NCI-H1092 treated with DMSO at 0.1 percent for 48 hours (cell line): ENCODE measurements at regions not wholly inside any gene's neighbourhood (a gene's known extent, or its start where the extent isn't known, plus 50 kb on each side); places are given as distances from the start of the nearest gene placed in this dataset.
"Not testable (repeated sequence)": the region's sequence is repeated elsewhere in the genome, so short reads cannot be mapped to it uniquely, and the experiment has no call there.

Experiments
- DNase-seq: peaks from one replicate; lab custom pipeline; 2025; lab: John Stamatoyannopoulos, UW

GRCh38 chr5:108531367-108532128 is 149.7 kb upstream of the FBXL17 start:
- no peak for DNase-seq

GRCh38 chr5:108530706-108531105 is 148.8 kb upstream of the FBXL17 start:
- no peak for DNase-seq

- no peak for DNase-seq
These were observed 147.5 kb upstream of the FBXL17 start for GRCh38 chr5:108529381-108529780.

- DNase-seq, result no peak
These were observed 146.8 kb upstream of the FBXL17 start for GRCh38 chr5:108528655-108529054.

- DNase-seq, result no peak
These were observed 142.7 kb upstream of the FBXL17 start for GRCh38 chr5:108524564-108524963.

DNA sequence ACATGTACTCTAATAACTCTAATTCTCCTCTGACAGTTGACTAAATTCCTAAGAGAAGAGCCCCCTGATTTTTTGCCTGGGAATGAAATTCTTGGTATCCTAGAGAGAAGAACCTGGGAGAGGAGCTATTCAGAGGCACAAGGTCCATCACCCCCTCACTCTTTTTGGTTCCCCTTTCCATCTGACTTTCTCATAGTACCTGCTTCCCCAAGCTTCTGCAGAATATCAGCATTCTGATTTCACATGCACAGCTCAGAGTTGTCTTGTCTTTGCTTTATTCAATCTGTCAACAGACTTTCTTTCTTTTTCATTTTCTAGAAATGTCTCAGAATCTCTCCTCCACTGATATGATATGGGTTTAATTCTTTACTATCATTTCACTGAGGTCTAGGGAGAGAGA is 141.5 kb upstream of the FBXL17 start:
- DNase-seq, result no peak

- peak; percentile 25 for DNase-seq
These were observed 140.1 kb upstream of the FBXL17 start for GRCh38 chr5:108521841-108522506.

GRCh38 chr5:108521011-108521700 is 139.3 kb upstream of the FBXL17 start:
- no peak for DNase-seq

GRCh38 chr5:108516785-108517184 is 134.9 kb upstream of the FBXL17 start:
- no peak for DNase-seq

DNA sequence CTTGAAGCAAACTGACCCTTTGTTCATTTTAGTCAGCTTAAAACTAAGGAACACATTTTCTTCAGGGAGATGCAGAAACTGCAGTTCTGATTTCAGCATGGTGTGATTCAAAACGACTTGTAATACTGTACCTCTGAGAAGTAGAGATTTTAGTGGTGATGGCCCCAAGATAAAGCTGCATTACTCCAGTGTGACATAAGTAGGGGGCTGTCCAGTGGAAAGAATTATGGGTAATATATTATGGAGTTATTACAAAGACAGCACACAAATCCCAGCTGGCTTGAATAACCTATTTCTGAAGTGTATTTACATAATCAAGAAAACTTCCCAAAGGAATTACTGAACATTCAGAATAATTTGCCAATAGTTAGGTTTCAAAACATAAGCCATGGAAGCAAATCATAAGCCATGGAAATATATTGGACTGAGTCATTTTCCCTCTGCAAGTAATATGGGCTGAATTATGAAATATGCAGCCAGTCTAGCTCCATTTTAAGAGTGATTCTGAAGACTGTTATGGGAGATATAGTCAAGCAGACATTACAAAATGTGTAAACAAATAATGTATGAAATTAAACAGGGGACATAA is 133.7 kb upstream of the FBXL17 start:
- no peak for DNase-seq

- DNase-seq, result no peak
These were observed 127.1 kb upstream of the FBXL17 start for GRCh38 chr5:108508979-108509378.

DNA sequence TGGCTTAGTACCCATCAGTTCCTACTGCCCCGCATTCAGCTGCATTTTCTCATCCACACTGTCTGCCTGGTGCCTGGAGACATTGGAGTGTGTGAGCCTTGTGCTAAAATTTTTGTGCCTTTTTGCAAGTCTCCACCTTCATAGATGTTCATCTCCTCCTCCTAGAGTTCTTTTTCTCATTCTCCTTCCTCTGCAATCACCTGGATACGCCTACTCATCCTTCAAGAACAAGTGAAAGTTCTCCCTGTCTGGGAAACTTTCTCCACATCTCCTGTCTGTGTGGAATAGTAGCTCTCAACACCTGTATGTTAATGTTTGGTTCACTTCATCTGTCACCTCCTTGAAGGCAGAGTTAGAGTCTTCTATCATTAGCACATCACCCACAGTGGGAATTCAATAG is 125.7 kb upstream of the FBXL17 start:
- DNase-seq, result no peak

GRCh38 chr5:108505608-108506007 is 123.7 kb upstream of the FBXL17 start:
- DNase-seq, result no peak

GRCh38 chr5:108504974-108505373 is 123.1 kb upstream of the FBXL17 start:
- no peak for DNase-seq

- no peak for DNase-seq
These were observed 122.1 kb upstream of the FBXL17 start for GRCh38 chr5:108503986-108504385.

GRCh38 chr5:108495615-108496014 is 113.7 kb upstream of the FBXL17 start:
- not testable (repeated sequence) for DNase-seq

DNA sequence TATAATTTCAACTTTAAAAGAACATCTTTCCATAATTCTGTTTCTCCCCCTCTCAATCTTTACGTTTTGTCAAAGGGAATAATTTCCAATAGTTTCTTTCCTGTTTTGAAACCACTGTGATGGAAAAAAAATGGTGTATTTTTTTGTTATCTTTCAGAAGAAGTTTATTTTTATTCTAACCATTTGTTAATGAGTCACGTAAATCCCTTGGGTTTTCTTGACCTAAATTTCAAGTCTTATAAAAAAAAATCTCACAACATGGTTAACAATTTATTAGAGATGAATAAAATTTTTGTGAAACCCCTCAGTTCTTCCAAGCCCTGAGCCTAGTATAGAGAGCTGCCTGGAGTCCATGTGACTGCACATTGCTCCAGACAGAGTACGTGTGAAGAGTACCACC is 106.1 kb upstream of the FBXL17 start:
- no peak for DNase-seq

DNA sequence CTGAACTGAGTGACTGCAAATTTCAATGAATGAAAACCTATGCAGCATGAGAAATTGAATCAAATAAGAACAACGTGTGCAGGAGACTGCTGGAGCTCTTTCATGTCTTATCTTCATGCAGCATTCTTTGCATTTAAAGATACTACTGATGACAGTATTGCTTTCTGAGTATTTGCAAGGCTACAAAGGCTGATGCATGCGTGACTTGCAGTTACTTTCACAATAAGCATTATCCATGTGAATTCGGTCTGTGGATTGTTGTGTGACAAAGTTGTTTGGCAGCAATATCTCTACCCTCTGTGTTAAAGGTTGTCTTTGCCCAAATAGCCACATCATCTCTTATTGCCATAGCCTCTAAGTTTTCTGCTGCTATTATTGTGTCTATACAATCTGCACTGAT is 102.1 kb upstream of the FBXL17 start:
- no peak for DNase-seq

GRCh38 chr5:108481355-108481931 is 99.5 kb upstream of the FBXL17 start:
- DNase-seq, result peak; percentile 48

DNA sequence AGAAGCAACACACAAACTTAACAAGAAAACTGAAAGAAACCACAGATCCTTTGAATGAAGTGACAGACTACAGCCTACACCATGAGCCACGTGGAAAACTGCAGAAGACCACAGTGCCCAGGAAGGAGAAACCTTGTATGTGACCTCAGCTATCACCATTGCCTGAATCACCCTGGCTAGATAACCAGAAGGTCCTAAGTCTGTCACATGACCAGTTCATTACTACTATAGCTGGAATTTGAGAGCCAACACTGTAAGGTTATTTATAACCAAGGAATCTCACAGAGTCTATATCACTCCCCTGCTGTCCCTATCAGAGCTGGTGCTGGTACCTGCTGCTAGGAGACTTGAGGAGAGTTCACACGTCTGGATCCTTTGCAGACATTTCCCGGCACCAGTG is 90.3 kb upstream of the FBXL17 start:
- DNase-seq, result no peak

DNA sequence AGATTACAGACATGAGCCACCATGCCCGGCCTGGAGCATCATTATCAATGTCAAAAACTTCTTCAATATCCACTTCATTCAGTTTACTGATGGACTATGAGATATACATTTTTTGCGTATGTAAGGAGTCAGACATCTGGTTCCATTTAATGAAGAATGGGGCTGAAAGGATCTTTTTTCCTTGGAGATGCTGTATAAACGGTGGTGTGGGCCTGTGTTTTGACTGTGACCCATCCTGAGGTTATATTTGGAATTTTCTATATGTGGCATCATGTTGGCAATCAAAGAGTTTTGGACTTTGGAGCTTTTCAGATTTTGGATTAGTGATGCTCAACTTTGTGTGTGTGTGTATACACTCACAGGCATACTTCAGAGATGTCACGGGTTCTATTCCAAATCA is 85.7 kb upstream of the FBXL17 start:
- DNase-seq, result no peak

DNA sequence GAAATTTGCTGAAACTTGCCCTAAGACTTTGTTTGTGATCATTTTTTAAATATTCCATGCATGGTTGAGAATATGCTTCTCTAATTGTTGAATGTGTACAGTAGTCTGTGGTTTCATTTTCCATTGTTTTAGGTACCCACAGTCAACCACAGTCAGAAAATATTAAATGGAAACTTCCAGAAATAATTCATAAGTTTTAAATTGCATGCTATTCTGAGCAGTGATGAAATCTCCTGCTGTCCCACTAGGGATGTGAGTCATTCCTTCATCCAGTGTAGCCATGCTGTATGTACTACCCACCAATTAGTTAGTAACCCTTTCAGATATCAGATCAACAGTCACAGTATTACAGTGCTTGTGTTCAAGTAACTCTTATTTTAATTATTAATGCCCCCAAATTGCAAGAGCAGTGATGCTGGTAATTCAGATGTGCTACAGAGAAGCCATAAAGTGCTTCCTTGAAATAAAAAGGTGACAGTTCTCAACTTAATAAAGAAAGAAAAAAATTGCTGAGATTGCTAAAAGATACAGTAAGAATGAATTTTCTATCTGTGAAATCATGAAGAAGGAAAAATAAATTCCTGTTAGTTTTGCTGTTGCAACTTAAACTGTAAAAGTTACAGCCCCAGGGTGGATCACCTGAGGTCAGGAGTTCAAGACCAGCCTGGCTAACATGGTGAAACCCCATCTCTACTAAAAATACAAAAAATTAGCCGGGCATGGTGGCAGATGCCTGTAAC is 79.9 kb upstream of the FBXL17 start:
- DNase-seq, result no peak
